Trophoblast cell (in vitro differentiated cells and primary cell): ENCODE measurements at regions not wholly inside any gene's neighbourhood (a gene's known extent, or its start where the extent isn't known, plus 50 kb on each side); places are given as distances from the start of the nearest gene placed in this dataset.

ENCODE experiments used
- DNase-seq, 2 donors: peaks; one replicate each; pipeline ENCODE4 v3.0.0-alpha.2; 2016
- H2AFZ ChIP-seq: 2 replicates; pipeline ENCODE4 v1.6.1; 2013; ENCODE audit warnings: low read length, moderate library complexity, mild to moderate bottlenecking; ENCODE audit not compliant: insufficient read depth, poor library complexity
- H2AK5ac ChIP-seq: 2 replicates; pipeline ENCODE4 v1.6.1; 2013; ENCODE audit warnings: mild to moderate bottlenecking, low read length
- H2BK120ac ChIP-seq: 2 replicates; pipeline ENCODE4 v1.6.1; 2013; ENCODE audit warnings: low read length, mild to moderate bottlenecking, moderate library complexity; ENCODE audit not compliant: insufficient read depth, poor library complexity
- H2BK12ac ChIP-seq: 2 replicates; pipeline ENCODE4 v1.6.1; 2013; ENCODE audit warnings: mild to moderate bottlenecking, low read length, moderate library complexity
- H2BK5ac ChIP-seq: 2 replicates; pipeline ENCODE4 v1.6.1; 2013; ENCODE audit warnings: low read length, low read depth, moderate library complexity, mild to moderate bottlenecking; ENCODE audit not compliant: poor library complexity
- H3K14ac ChIP-seq: 2 replicates; pipeline ENCODE4 v1.6.1; 2013; ENCODE audit warnings: mild to moderate bottlenecking, low read length
- H3K18ac ChIP-seq: 2 replicates; pipeline ENCODE4 v1.6.1; 2013; ENCODE audit warnings: mild to moderate bottlenecking, low read length
- H3K23ac ChIP-seq: 2 replicates; pipeline ENCODE4 v1.6.1; 2013; ENCODE audit warnings: low read length
- H3K27ac ChIP-seq: 2 replicates; pipeline ENCODE4 v1.5.1; 2013; ENCODE audit warnings: low read depth, mild to moderate bottlenecking, inconsistent platforms, low read length, moderate library complexity
- H3K27me3 ChIP-seq: 2 replicates; pipeline ENCODE4 v1.6.1; 2013; ENCODE audit warnings: inconsistent platforms, mild to moderate bottlenecking, low read length, moderate library complexity; ENCODE audit not compliant: insufficient read depth
- H3K36me3 ChIP-seq, 2 experiments: 1 replicate in 1 of 2; 2 replicates in 1 of 2; pipeline ENCODE4 v1.6.1; 2013; ENCODE audit warnings: low read length in 2 of 2, mild to moderate bottlenecking in 2 of 2, moderate library complexity in 1 of 2; ENCODE audit not compliant: insufficient read depth in 2 of 2, control insufficient read depth in 1 of 2
- H3K4ac ChIP-seq: 2 replicates; pipeline ENCODE4 v1.6.1; 2013; ENCODE audit warnings: low read depth, mild to moderate bottlenecking, low read length, moderate library complexity
- H3K4me1 ChIP-seq, 2 experiments: 1 replicate in 1 of 2; 2 replicates in 1 of 2; pipeline ENCODE4 v1.6.1; 2013; ENCODE audit warnings: low read length in 2 of 2, mild to moderate bottlenecking in 2 of 2, moderate library complexity in 1 of 2; ENCODE audit not compliant: insufficient read depth in 2 of 2, control insufficient read depth in 1 of 2
- H3K4me2 ChIP-seq: 2 replicates; pipeline ENCODE4 v1.6.1; 2013; ENCODE audit warnings: inconsistent platforms, mild to moderate bottlenecking, low read length, moderate library complexity
- H3K4me3 ChIP-seq: 2 replicates; pipeline ENCODE4 v1.5.1; 2013; ENCODE audit warnings: mild to moderate bottlenecking, low read depth, low read length, inconsistent platforms
- H3K79me1 ChIP-seq: one replicate; pipeline ENCODE4 v1.6.1; 2013; ENCODE audit warnings: low read length
- H3K79me2 ChIP-seq: 2 replicates; pipeline ENCODE4 v1.6.1; 2013; ENCODE audit warnings: low read length, mild to moderate bottlenecking; ENCODE audit not compliant: control insufficient read depth, insufficient read depth, poor library complexity
- H3K9ac ChIP-seq: 2 replicates; pipeline ENCODE4 v1.6.1; 2013; ENCODE audit warnings: mild to moderate bottlenecking, low read length
- H3K9me3 ChIP-seq: 2 replicates; pipeline ENCODE4 v1.6.1; 2013; ENCODE audit warnings: low read depth, mild to moderate bottlenecking, control low read depth, inconsistent platforms, low read length; ENCODE audit not compliant: insufficient read depth
- H4K12ac ChIP-seq: 2 replicates; pipeline ENCODE4 v1.6.1; 2013; ENCODE audit warnings: low read depth, mild to moderate bottlenecking, low read length, moderate library complexity
- H4K8ac ChIP-seq: 2 replicates; pipeline ENCODE4 v1.6.1; 2013; ENCODE audit warnings: low read depth, mild to moderate bottlenecking, low read length, moderate library complexity
- H4K91ac ChIP-seq: one replicate; pipeline ENCODE4 v1.6.1; 2013; ENCODE audit warnings: low read depth, mild to moderate bottlenecking, low read length, moderate library complexity
- WGBS: extraction: QIAGEN DNeasy Blood & Tissue Kit; methylation state at CpG from one replicate; pipeline ENCODE4 v1.1.7; 2013; ENCODE audit warnings: missing lambda C conversion rate; ENCODE audit not compliant: insufficient read length, insufficient coverage; ENCODE audit errors: extremely low coverage; 5-methylcytosine and 5-hydroxymethylcytosine counted together

DNA sequence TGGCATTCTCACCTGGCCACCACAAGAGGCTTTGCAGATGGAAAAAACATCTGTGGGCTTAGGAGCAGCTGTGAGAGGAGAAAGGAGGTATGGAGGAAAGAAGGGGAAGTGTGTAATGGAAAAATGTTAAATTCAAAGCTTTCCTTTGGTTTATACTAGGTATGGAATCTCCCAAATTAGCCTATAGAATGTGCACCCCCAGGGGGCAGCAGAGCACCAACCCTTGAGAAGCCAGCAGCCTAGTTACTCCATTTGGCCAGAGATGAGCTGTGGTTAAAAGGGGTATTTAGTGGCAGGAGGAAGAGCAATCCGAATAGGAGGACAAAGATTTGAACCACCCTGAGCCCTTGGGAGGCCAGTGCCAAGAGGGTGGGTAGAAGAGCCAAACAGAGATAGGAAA is 97.5 kb upstream of the CTTNBP2NL start:
- Histone ChIP-seq H2BK12ac (no peak overlapping the region), H4K12ac (no peak overlapping the region), H2BK120ac (no peak overlapping the region), H3K23ac (no peak overlapping the region), H2BK5ac (no peak overlapping the region), H3K14ac (no peak overlapping the region), H3K4me1 (no peaks in the 10 kb centered on the region), H3K4me2 (no peak overlapping the region), H3K27ac (no peak overlapping the region), H3K9me3 (no peaks in the 10 kb centered on the region), H4K91ac (no peak overlapping the region), H4K8ac (no peak overlapping the region), H3K27me3 (no peaks in the 10 kb centered on the region), H2AFZ (no peak overlapping the region), H3K79me2 (no peaks in the 10 kb centered on the region), H3K18ac (no peak overlapping the region), H3K4ac (no peak overlapping the region), H3K79me1 (no peaks in the 10 kb centered on the region), H3K36me3 (no peaks in the 10 kb centered on the region), H3K9ac (no peak overlapping the region), H3K4me3 (no peak overlapping the region), H2AK5ac (no peak overlapping the region)
- no CpG with 5 or more reads among the region's 1 CpG for WGBS
- peak; percentile 42 to 78 for DNase-seq

DNA sequence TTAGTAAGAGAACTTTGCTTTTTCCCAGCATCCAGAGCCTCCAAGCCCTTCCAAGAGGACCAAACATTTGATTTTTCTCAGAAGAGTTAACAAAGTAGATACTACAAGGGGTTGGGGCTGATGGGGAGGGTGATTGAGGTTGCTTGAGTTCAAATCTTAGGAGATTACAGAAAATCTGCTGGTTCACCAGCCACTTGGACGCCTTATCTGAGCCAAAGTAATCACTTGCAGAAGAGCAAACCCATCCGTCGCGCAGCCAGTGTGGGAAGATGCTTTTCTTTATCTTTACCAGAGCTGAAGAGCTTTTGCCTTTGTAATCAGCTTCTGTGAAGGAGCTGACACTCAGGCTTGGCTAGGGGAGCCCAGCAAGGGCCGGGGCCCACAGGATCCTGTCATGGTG is 91.9 kb upstream of the CTTNBP2NL start:
- no peaks in the 10 kb centered on the region for H3K9me3 ChIP-seq

DNA sequence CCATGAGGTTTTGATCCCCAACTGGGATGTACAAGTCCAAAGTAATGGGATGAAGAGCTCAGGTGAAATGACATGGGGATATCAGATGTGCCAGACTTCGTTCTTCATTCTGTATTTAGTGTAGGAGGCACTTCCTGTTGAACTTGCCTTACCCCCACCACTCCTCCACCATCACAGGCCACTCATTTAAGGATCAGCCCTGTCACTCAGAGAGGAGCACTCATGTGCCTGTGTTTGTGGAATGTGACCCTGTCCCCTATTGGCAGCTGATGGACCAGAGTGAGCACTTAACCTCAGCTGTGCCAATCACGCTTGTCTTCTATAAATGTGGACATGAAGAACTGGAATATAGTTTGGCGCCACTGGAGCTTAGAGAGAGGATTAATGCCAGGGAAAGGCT is 91.4 kb upstream of the CTTNBP2NL start:
- H3K4me3 ChIP-seq, result no peak overlapping the region
- no peaks in the 10 kb centered on the region for H3K27me3 ChIP-seq
- no peaks in the 10 kb centered on the region for H3K79me2 ChIP-seq
- no peak overlapping the region for H3K27ac ChIP-seq
- no peaks in the 10 kb centered on the region for H3K36me3 ChIP-seq
- no peak overlapping the region for H3K23ac ChIP-seq
- H3K4me2 ChIP-seq, result no peak overlapping the region
- no peak overlapping the region for H4K91ac ChIP-seq
- H4K8ac ChIP-seq, result no peak overlapping the region
- H3K79me1 ChIP-seq, result no peaks in the 10 kb centered on the region
- no peak for DNase-seq
- no peak overlapping the region for H3K14ac ChIP-seq
- no peak overlapping the region for H2AFZ ChIP-seq
- H3K4me1 ChIP-seq, result no peaks in the 10 kb centered on the region
- WGBS, result no CpG with 5 or more reads among the region's 3 CpGs
- no peak overlapping the region for H4K12ac ChIP-seq
- no peak overlapping the region for H2BK5ac ChIP-seq
- H2BK120ac ChIP-seq, result no peak overlapping the region
- no peak overlapping the region for H3K9ac ChIP-seq
- H2BK12ac ChIP-seq, result no peak overlapping the region
- H3K4ac ChIP-seq, result no peak overlapping the region
- H3K9me3 ChIP-seq, result no peaks in the 10 kb centered on the region
- H3K18ac ChIP-seq, result no peak overlapping the region
- H2AK5ac ChIP-seq, result no peak overlapping the region

More for the DNA sequence above, 91.9 kb upstream of the CTTNBP2NL start:
- Histone ChIP-seq H2BK5ac (no peak overlapping the region), H3K4me1 (no peaks in the 10 kb centered on the region), H3K27ac (no peak overlapping the region), H3K27me3 (no peaks in the 10 kb centered on the region), H3K4me3 (no peak overlapping the region), H2AFZ (no peak overlapping the region), H4K12ac (no peak overlapping the region), H3K79me2 (no peaks in the 10 kb centered on the region), H3K18ac (no peak overlapping the region), H3K4ac (no peak overlapping the region), H3K36me3 (no peaks in the 10 kb centered on the region), H2AK5ac (no peak overlapping the region), H3K14ac (no peak overlapping the region), H3K4me2 (no peak overlapping the region), H3K23ac (no peak overlapping the region), H2BK12ac (no peak overlapping the region), H4K8ac (no peak overlapping the region), H3K79me1 (no peaks in the 10 kb centered on the region), H3K9ac (no peak overlapping the region), H4K91ac (no peak overlapping the region), H2BK120ac (no peak overlapping the region)
- no peak for DNase-seq
- no CpG with 5 or more reads among the region's 5 CpGs for WGBS

DNA sequence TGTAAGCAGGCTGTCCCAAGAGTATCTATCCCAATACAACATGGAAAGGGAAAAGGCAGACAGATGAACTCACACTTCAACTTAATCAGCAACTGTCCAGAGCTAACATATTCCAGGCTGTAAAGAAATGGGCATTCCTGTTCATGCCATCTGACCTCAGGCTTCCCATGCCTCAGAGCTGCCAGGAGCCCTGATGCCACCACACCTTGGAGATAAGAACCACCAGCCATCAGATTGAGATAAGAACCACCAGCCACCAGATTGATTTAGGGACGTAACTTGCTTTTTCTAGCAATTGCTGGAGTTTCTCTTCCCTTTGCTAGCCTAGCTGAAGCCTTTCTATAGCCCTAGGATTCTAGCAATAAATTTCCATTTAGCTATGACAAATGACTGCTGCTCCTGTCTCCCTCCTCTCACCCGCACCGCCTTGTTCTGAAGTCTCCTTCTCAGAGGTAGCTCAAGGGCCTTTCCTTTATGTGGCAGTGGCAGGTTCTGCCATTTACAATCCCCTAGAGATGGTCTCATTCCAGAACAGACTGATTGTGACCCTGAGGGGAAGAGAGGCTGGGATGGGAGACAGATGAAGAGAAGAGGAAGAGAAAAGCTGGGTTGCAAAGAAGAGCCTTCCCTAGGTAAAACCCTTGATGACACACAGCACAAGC is 88.0 kb upstream of the CTTNBP2NL start:
- no peak overlapping the region for H3K23ac ChIP-seq

More for the DNA sequence above, 88.0 kb upstream of the CTTNBP2NL start:
- H3K9me3 ChIP-seq, result no peaks in the 10 kb centered on the region
- H2BK12ac ChIP-seq, result no peak overlapping the region
- H2AK5ac ChIP-seq, result no peak overlapping the region
- H3K14ac ChIP-seq, result no peak overlapping the region
- no peak overlapping the region for H2BK120ac ChIP-seq
- H3K79me2 ChIP-seq, result no peaks in the 10 kb centered on the region
- no peak overlapping the region for H3K4me2 ChIP-seq
- no peak overlapping the region for H3K9ac ChIP-seq
- no peak overlapping the region for H3K18ac ChIP-seq
- no peaks in the 10 kb centered on the region for H3K36me3 ChIP-seq
- no peak overlapping the region for H4K91ac ChIP-seq
- H3K27me3 ChIP-seq, result no peaks in the 10 kb centered on the region
- no peak overlapping the region for H2BK5ac ChIP-seq
- no peaks in the 10 kb centered on the region for H3K79me1 ChIP-seq
- no CpG with 5 or more reads among the region's 3 CpGs for WGBS
- H3K27ac ChIP-seq, result no peak overlapping the region
- no peaks in the 10 kb centered on the region for H3K4me1 ChIP-seq
- no peak overlapping the region for H3K4ac ChIP-seq
- no peak for DNase-seq
- H4K8ac ChIP-seq, result no peak overlapping the region
- H4K12ac ChIP-seq, result no peak overlapping the region
- no peak overlapping the region for H3K4me3 ChIP-seq
- H2AFZ ChIP-seq, result no peak overlapping the region
